ENCODE measurements at regions not wholly inside any gene's neighbourhood (a gene's known extent, or its start where the extent isn't known, plus 50 kb on each side); places are given as distances from the start of the nearest gene placed in this dataset.
"Not testable (repeated sequence)": the region's sequence is repeated elsewhere in the genome, so short reads cannot be mapped to it uniquely, and the experiment has no call there.

GRCh38 chr3:72497501-72497900 is 350.7 kb downstream of the SHQ1 start:
- in situ Hi-C loops (cut with MboI; ENCODE audit: low sequenced_read_pairs): not testable (repeated sequence)

DNA sequence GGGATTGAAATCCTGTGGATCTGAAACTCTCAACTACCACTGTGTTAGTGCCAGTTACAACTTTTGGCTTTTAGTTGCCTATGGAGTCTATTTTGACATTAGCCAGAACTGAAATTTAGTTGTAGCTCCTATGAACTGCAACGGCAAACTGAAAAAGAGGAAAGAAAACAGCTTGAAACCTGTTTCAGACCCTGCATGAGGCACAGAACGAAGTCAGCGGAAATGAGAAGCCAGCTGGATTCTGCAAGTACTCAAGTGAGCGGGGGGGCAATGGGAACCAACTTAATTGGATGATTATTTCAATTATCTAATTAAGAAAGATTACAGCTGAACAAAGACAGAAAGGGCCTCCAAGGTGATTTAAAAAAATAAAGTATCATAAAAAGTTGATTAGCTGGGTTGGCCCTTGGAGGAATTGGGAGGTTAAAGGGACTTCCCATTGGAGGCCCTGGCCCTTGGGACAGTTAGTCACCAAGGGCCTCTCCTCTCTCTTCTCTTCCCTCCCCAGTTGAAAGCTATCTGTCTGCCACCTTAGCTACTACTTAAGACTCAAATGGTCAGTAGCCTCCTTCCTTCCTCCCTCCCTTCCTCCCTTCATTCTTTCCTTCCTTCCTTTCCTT is 352.1 kb downstream of the SHQ1 start:
- no peak for DNase-seq (ENCODE audit: low spot score in 2 of 2)
- in situ Hi-C loops (cut with MboI; ENCODE audit: low sequenced_read_pairs): no loop called here
- no peaks in the 10 kb centered on the region for H3K36me3 ChIP-seq (replicated peaks)
- H3K4me1 ChIP-seq: no peaks in the 10 kb centered on the region; the same call in 1 of the 2 replicates
- H3K27me3 ChIP-seq (ENCODE audit: low read depth): no peaks in the 10 kb centered on the region
- no peaks in the 10 kb centered on the region for H3K9me3 ChIP-seq
- H3K4me3 ChIP-seq: no peak overlapping the region

More at GRCh38 chr3:72497501-72497900, 350.7 kb downstream of the SHQ1 start:
- not testable (repeated sequence) for DNase-seq (ENCODE audit: low spot score in 2 of 2); H3K9me3 ChIP-seq; H3K36me3 ChIP-seq (replicated peaks); H3K4me3 ChIP-seq; H3K4me1 ChIP-seq; H3K27me3 ChIP-seq (ENCODE audit: low read depth)

DNA sequence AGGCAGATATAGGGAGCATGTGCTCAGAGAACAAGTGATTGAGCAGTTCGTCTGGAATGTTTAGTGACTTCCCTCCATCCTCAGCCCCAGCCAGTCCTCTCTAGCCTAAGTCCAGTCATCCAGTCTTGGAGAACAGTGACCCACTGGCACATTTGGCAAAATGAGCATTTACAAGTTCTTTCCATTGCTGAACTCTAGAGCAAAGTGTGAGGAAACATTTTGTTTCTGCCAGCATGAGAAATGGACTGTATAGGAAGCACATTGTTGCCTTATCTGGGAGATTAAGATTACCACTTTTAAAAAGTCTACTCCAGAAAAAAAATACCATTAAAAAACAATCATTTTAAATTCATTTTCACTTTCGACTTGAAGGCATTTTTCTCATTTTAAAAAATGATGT is 353.6 kb downstream of the SHQ1 start:
- H3K4me1 ChIP-seq: peaks cover 4% of the 10 kb centered on the region
- H3K4me3 ChIP-seq: no peak overlapping the region
- H3K9me3 ChIP-seq: no peaks in the 10 kb centered on the region
- in situ Hi-C loops (cut with MboI; ENCODE audit: low sequenced_read_pairs): no loop called here
- H3K27me3 ChIP-seq (ENCODE audit: low read depth): no peaks in the 10 kb centered on the region
- no peaks in the 10 kb centered on the region for H3K36me3 ChIP-seq (replicated peaks)
- no peak for DNase-seq (ENCODE audit: low spot score in 2 of 2)

- in situ Hi-C loops (cut with MboI; ENCODE audit: low sequenced_read_pairs): no loop called here
Measured at GRCh38 chr3:72494130-72494529, 354.1 kb downstream of the SHQ1 start.

DNA sequence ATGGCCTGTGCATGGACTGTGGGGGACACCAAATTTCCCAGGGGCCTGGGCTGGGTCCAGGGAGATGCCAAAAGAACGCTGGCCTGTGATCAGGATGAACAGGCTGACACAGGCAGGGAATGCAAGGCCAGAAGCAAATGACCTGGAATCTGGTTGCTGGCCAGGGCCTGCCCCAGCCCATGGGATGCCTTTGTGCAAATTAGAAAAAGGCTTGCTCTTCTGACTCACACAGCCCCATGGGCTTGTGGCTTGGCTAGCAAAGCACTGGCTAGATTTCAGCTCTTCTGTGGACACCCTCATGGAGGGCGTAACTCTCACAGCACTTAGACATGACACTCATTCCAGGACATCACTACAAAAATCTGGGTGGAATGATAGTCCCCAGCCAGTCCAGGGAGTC is 356.0 kb downstream of the SHQ1 start:
- in situ Hi-C loops (cut with MboI; ENCODE audit: low sequenced_read_pairs): no loop called here
- Histone ChIP-seq H3K27me3 (ENCODE audit: low read depth) (no peaks in the 10 kb centered on the region), H3K4me3 (no peak overlapping the region), H3K4me1 (peaks cover 19% of the 10 kb centered on the region), H3K36me3 (replicated peaks) (no peaks in the 10 kb centered on the region), H3K9me3 (no peaks in the 10 kb centered on the region)
- no peak for DNase-seq (ENCODE audit: low spot score in 2 of 2)

More at GRCh38 chr3:72494130-72494529, 354.1 kb downstream of the SHQ1 start:
- no peaks in the 10 kb centered on the region for H3K27me3 ChIP-seq (ENCODE audit: low read depth)
- DNase-seq (ENCODE audit: low spot score in 2 of 2): no peak
- no peak overlapping the region for H3K4me3 ChIP-seq
- H3K9me3 ChIP-seq: no peaks in the 10 kb centered on the region
- H3K4me1 ChIP-seq: peaks cover 4% of the 10 kb centered on the region
- H3K36me3 ChIP-seq (replicated peaks): no peaks in the 10 kb centered on the region

DNA sequence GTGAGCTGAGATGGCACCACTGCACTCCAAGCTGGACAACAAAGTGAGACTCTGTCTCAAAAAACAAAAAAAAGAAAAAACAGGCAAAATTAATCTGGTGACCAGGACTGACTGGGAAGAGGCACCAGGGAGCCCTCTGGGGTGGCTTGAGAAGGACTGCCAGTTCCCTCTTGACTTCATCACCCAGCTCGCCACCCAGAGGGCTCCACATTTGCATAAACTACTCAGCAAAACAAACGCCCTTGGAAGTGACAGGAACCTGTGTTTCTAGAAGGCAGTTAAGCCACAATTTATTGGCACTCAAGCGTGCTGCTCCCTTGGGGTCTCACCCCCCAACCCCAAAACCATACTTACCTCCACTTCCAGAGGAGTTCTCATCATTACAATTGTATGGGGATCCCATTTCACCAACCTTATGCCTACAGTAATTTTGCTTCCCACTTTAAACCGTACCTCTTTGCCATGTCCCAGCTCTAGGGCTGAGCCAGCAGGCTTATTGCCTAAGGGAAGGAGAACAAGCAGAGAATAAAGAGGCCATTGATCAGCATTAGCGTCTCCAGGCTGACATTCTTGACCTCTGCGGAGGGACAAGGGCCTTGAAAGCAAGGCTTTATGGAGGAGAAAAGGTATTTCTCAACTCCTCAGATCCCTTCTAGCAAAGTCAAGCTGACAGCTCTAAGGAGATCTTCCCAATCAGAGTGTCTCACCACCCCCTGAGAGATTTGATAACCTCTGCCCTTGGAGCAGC is 357.4 kb downstream of the SHQ1 start:
- no peaks in the 10 kb centered on the region for H3K27me3 ChIP-seq (ENCODE audit: low read depth)
- in situ Hi-C loops (cut with MboI; ENCODE audit: low sequenced_read_pairs): no loop called here
- peak; percentile 40 to 45 for DNase-seq (ENCODE audit: low spot score in 2 of 2)
- H3K4me3 ChIP-seq: no peak overlapping the region
- H3K9me3 ChIP-seq: no peaks in the 10 kb centered on the region
- peaks cover 19% of the 10 kb centered on the region for H3K4me1 ChIP-seq
- H3K36me3 ChIP-seq (replicated peaks): no peaks in the 10 kb centered on the region

DNA sequence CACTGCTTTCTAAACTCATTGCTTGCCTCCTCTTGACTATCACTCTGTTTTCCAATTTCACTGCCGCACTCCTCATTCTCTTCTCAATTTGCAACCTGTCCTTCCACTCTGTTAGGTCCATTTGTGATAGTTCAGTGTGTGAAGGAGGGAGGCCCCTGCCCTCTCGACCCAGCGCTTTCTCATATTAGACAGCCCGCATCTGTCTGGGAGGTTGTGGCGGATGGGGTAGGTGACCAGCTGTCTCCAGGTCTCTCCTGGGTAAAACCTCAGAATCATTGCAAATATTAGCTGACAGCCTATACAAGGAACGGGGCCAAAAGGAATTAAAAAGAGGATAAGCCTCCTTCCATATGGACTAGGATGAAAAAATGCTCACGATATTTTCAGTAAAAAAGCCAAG is 358.3 kb downstream of the SHQ1 start:
- in situ Hi-C loops (cut with MboI; ENCODE audit: low sequenced_read_pairs): no loop called here
- no peaks in the 10 kb centered on the region for H3K27me3 ChIP-seq (ENCODE audit: low read depth)

DNA sequence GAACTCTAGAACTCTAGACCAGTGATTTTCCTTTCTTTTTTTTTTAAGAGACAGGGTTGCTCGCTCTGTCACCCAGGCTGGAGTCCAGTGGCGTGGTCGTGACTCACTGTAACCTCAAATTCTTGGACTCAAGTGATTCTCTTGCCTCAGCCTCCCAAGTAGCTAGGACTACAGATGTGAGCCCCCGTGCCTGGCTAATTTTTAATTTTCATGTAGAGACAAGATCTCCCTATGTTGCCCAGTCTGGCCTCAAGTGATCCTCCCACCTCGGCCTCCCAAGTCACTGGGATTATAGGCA is 359.6 kb downstream of the SHQ1 start:
- Histone ChIP-seq H3K27me3 (ENCODE audit: low read depth) (no peaks in the 10 kb centered on the region), H3K4me3 (no peak overlapping the region), H3K9me3 (no peaks in the 10 kb centered on the region), H3K36me3 (replicated peaks) (no peaks in the 10 kb centered on the region), H3K4me1 (peaks cover 19% of the 10 kb centered on the region)
- in situ Hi-C loops (cut with MboI; ENCODE audit: low sequenced_read_pairs): no loop called here
- no peak for DNase-seq (ENCODE audit: low spot score in 2 of 2)

More for the DNA sequence above, 358.3 kb downstream of the SHQ1 start:
- no peak for DNase-seq (ENCODE audit: low spot score in 2 of 2)
- no peaks in the 10 kb centered on the region for H3K36me3 ChIP-seq (replicated peaks)
- H3K9me3 ChIP-seq: no peaks in the 10 kb centered on the region
- peaks cover 19% of the 10 kb centered on the region for H3K4me1 ChIP-seq
- H3K4me3 ChIP-seq: no peak overlapping the region

- Histone ChIP-seq H3K4me3 (no peak overlapping the region), H3K9me3 (no peaks in the 10 kb centered on the region), H3K4me1 (peaks cover 19% of the 10 kb centered on the region), H3K36me3 (replicated peaks) (no peaks in the 10 kb centered on the region), H3K27me3 (ENCODE audit: low read depth) (no peaks in the 10 kb centered on the region)
- in situ Hi-C loops (cut with MboI; ENCODE audit: low sequenced_read_pairs): no loop called here
- DNase-seq (ENCODE audit: low spot score in 2 of 2): peak; percentile 50 to 96
Measured at GRCh38 chr3:72487946-72488737, 360.1 kb downstream of the SHQ1 start.

GRCh38 chr3:72487078-72487765 is 361.0 kb downstream of the SHQ1 start:
- Histone ChIP-seq H3K9me3 (no peaks in the 10 kb centered on the region), H3K4me3 (no peak overlapping the region), H3K27me3 (ENCODE audit: low read depth) (no peaks in the 10 kb centered on the region), H3K4me1 (peaks cover 19% of the 10 kb centered on the region), H3K36me3 (replicated peaks) (no peaks in the 10 kb centered on the region)
- in situ Hi-C loops (cut with MboI; ENCODE audit: low sequenced_read_pairs): no loop called here
- peak in 1 of 2 experiments; percentile 55 for DNase-seq (ENCODE audit: low spot score in 2 of 2)

DNA sequence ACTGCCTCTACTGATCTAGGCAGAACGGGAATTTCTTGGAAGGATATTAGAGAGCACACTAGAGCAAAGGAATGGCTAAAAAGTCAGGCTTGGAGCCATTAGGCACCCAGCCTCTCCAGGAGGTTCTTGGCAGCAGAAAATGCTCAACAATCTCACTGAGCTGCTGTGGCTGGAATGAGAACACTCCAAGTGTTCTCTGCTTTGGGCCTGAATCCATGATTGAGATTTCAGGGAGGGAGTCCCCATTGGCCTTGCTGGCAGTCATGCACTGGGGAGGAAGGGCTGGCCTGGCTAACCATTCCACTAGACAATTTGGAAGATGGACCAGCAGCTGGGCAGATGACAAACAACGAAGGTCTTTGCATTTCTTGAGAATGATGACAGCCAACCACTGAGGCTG is 362.6 kb downstream of the SHQ1 start:
- Histone ChIP-seq H3K9me3 (no peaks in the 10 kb centered on the region), H3K4me1 (peaks cover 16% of the 10 kb centered on the region), H3K27me3 (ENCODE audit: low read depth) (no peaks in the 10 kb centered on the region), H3K36me3 (replicated peaks) (no peaks in the 10 kb centered on the region), H3K4me3 (no peak overlapping the region)
- in situ Hi-C loops (cut with MboI; ENCODE audit: low sequenced_read_pairs): no loop called here
- no peak for DNase-seq (ENCODE audit: low spot score in 2 of 2)

- Histone ChIP-seq H3K36me3 (replicated peaks) (no peaks in the 10 kb centered on the region), H3K4me1 (peaks cover 11% of the 10 kb centered on the region), H3K27me3 (ENCODE audit: low read depth) (no peaks in the 10 kb centered on the region), H3K4me3 (no peak overlapping the region), H3K9me3 (no peaks in the 10 kb centered on the region)
- in situ Hi-C loops (cut with MboI; ENCODE audit: low sequenced_read_pairs): no loop called here
- DNase-seq (ENCODE audit: low spot score in 2 of 2): no peak
Measured at GRCh38 chr3:72483554-72484104, 364.6 kb downstream of the SHQ1 start.

DNA sequence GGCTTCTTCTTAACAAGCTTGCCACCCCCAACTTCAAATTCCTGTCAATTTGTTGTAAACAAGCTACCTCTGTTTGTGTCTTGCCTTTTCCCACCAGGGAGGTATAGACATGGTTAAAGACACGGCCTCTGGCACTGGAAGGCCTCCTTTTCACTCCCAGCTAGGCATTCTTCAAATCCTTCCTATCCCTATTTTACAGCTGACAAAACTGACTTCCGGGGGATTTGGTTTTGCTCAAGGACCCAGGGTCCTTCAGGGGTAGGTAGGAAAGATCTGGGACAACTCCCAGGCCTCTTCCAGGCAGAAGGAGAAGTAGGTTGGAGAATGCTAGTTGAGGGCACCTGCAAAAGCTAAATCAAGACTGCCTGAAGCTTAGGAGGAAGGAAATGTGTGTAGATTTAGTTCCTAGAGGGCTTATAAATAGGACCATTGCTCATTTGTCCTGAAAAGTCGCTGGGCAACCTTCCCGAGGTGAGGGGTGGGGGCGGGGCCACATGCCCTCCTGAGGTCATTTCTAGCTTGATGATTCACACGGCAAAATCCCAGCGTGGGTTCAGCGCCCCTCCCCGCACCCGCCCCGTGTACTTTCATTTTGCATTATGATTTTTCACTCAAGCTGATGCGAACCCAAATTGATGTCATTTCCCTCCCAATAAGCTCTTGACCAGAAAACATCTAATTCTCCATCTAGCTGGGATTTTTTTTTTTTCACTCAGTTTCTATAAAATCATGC is 365.5 kb downstream of the SHQ1 start:
- Histone ChIP-seq H3K9me3 (no peaks in the 10 kb centered on the region), H3K27me3 (ENCODE audit: low read depth) (no peaks in the 10 kb centered on the region), H3K4me1 (peaks cover 5% of the 10 kb centered on the region), H3K36me3 (replicated peaks) (no peaks in the 10 kb centered on the region), H3K4me3 (no peak overlapping the region)
- no peak for DNase-seq (ENCODE audit: low spot score in 2 of 2)
- in situ Hi-C loops (cut with MboI; ENCODE audit: low sequenced_read_pairs): no loop called here
